ENCODE measurements at regions not wholly inside any gene's neighbourhood (a gene's known extent, or its start where the extent isn't known, plus 50 kb on each side); places are given as distances from the start of the nearest gene placed in this dataset.

- H3K36me3 ChIP-seq (ENCODE audit: control insufficient read depth, insufficient read depth, low read length): no peaks in the 10 kb centered on the region
- no peaks in the 10 kb centered on the region for H3K27me3 ChIP-seq (replicated peaks; ENCODE audit: control insufficient read depth, insufficient read depth, low read length)
- DNase-seq (ENCODE audit: extremely low read depth, insufficient read length): no peak
- TF ChIP-seq CTCF (IDR thresholded peaks at IDR 0.05; ENCODE audit: insufficient read depth, low read length, poor library complexity, severe bottlenecking): no peak
- H3K4me3 ChIP-seq (replicated peaks; ENCODE audit: low read depth, low read length): no peak overlapping the region
Measured at GRCh38 chr15:35852818-35853624, 307.1 kb upstream of the DPH6 start.

GRCh38 chr15:35854316-35854715 lies 308.4 kb upstream of the DPH6 start:
- Histone ChIP-seq H3K27me3 (replicated peaks; ENCODE audit: control insufficient read depth, insufficient read depth, low read length) (no peaks in the 10 kb centered on the region), H3K4me3 (replicated peaks; ENCODE audit: low read depth, low read length) (no peak overlapping the region), H3K36me3 (ENCODE audit: control insufficient read depth, insufficient read depth, low read length) (no peaks in the 10 kb centered on the region)
- DNase-seq (ENCODE audit: extremely low read depth, insufficient read length): no peak
- no peak for TF ChIP-seq CTCF (IDR thresholded peaks at IDR 0.05; ENCODE audit: insufficient read depth, low read length, poor library complexity, severe bottlenecking)

- Histone ChIP-seq H3K27me3 (replicated peaks; ENCODE audit: control insufficient read depth, insufficient read depth, low read length) (no peaks in the 10 kb centered on the region), H3K36me3 (ENCODE audit: control insufficient read depth, insufficient read depth, low read length) (no peaks in the 10 kb centered on the region), H3K4me3 (replicated peaks; ENCODE audit: low read depth, low read length) (no peak overlapping the region)
- TF ChIP-seq CTCF (IDR thresholded peaks at IDR 0.05; ENCODE audit: insufficient read depth, low read length, poor library complexity, severe bottlenecking): no peak
- no peak for DNase-seq (ENCODE audit: extremely low read depth, insufficient read length)
Measured at GRCh38 chr15:35857567-35858226, 311.7 kb upstream of the DPH6 start.

GRCh38 chr15:35858707-35859106 lies 312.7 kb upstream of the DPH6 start:
- no peak for DNase-seq (ENCODE audit: extremely low read depth, insufficient read length)
- H3K36me3 ChIP-seq (ENCODE audit: control insufficient read depth, insufficient read depth, low read length): no peaks in the 10 kb centered on the region
- TF ChIP-seq CTCF (IDR thresholded peaks at IDR 0.05; ENCODE audit: insufficient read depth, low read length, poor library complexity, severe bottlenecking): no peak
- no peaks in the 10 kb centered on the region for H3K27me3 ChIP-seq (replicated peaks; ENCODE audit: control insufficient read depth, insufficient read depth, low read length)
- H3K4me3 ChIP-seq (replicated peaks; ENCODE audit: low read depth, low read length): no peak overlapping the region

GRCh38 chr15:35863655-35864054 lies 317.7 kb upstream of the DPH6 start:
- H3K4me3 ChIP-seq (replicated peaks; ENCODE audit: low read depth, low read length): no peak overlapping the region
- no peaks in the 10 kb centered on the region for H3K36me3 ChIP-seq (ENCODE audit: control insufficient read depth, insufficient read depth, low read length)
- H3K27me3 ChIP-seq (replicated peaks; ENCODE audit: control insufficient read depth, insufficient read depth, low read length): no peaks in the 10 kb centered on the region
- no peak for DNase-seq (ENCODE audit: extremely low read depth, insufficient read length)
- TF ChIP-seq CTCF (IDR thresholded peaks at IDR 0.05; ENCODE audit: insufficient read depth, low read length, poor library complexity, severe bottlenecking): no peak
